ENCODE measurements at regions not wholly inside any gene's neighbourhood (a gene's known extent, or its start where the extent isn't known, plus 50 kb on each side); places are given as distances from the start of the nearest gene placed in this dataset.

DNA sequence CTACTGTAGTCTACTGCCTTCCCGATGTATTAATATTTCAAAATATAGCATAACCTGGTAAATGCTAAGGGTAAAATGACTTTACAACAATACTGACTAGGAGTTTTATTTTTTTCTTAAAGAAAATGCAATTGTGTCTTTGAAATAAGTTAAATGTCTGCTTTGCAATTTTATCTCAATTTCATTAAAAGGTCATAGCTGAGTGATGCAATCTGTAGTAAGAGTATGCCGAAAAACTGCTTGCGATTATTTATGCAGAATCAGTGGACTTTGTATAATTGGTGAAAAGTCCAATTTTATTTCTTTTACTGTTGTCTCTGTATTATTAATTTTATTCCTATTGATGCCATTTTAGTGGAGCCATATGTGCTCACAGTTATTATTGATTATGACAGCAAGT lies 1143.6 kb upstream of the EPHA6 start:
- TF ChIP-seq CTCF (IDR thresholded peaks at IDR 0.05) (no peak), POLR2A (IDR thresholded peaks at IDR 0.05) (no peak)
